ENCODE measurements at regions not wholly inside any gene's neighbourhood (a gene's known extent, or its start where the extent isn't known, plus 50 kb on each side); places are given as distances from the start of the nearest gene placed in this dataset.

GRCh38 chr15:62698646-62699045 lies 343.9 kb upstream of the TPM1 start:
- TF ChIP-seq, protein P1, sequence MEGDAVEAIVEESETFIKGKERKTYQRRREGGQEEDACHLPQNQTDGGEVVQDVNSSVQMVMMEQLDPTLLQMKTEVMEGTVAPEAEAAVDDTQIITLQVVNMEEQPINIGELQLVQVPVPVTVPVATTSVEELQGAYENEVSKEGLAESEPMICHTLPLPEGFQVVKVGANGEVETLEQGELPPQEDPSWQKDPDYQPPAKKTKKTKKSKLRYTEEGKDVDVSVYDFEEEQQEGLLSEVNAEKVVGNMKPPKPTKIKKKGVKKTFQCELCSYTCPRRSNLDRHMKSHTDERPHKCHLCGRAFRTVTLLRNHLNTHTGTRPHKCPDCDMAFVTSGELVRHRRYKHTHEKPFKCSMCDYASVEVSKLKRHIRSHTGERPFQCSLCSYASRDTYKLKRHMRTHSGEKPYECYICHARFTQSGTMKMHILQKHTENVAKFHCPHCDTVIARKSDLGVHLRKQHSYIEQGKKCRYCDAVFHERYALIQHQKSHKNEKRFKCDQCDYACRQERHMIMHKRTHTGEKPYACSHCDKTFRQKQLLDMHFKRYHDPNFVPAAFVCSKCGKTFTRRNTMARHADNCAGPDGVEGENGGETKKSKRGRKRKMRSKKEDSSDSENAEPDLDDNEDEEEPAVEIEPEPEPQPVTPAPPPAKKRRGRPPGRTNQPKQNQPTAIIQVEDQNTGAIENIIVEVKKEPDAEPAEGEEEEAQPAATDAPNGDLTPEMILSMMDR (IDR thresholded peaks at IDR 0.05; ENCODE audit: poor library complexity) = no peak
- TF ChIP-seq EZH2phosphoT487 (IDR thresholded peaks at IDR 0.05; ENCODE audit: low read depth, severe bottlenecking, unreplicated experiment) (no peak), EZH2 (IDR thresholded peaks at IDR 0.05; ENCODE audit: borderline replicate concordance) (no peak)
